Ovary (tissue), 7 donors: ENCODE measurements at regions not wholly inside any gene's neighbourhood (a gene's known extent, or its start where the extent isn't known, plus 50 kb on each side); places are given as distances from the start of the nearest gene placed in this dataset.

Experiments used
- DNase-seq, 5 donors: peaks; one replicate each; pipeline ENCODE4 v3.0.0-alpha.2; 2019 to 2020
- H3K27ac ChIP-seq, 2 donors: fragments of 200-600 bp; one replicate each; pipeline versions ENCODE4 v1.5.1 to v1.8.0; 2019 to 2022
- H3K27me3 ChIP-seq: fragments of 200-600 bp; one replicate; pipeline ENCODE4 v1.8.0; 2022
- H3K36me3 ChIP-seq: fragments of 200-600 bp; sonication (generic); one replicate; pipeline ENCODE4 v1.5.1; 2019
- H3K4me1 ChIP-seq: one replicate; pipeline ENCODE4 v1.8.1; 2013; ENCODE audit warnings: mild to moderate bottlenecking, moderate library complexity; ENCODE audit not compliant: insufficient read depth
- H3K4me3 ChIP-seq: fragments of 200-600 bp; sonication (generic); one replicate; pipeline ENCODE4 v1.5.1; 2017
- H3K9me3 ChIP-seq, 2 donors: fragments of 200-600 bp in 1 of 2; sonication (generic) in 1 of 2; one replicate each; pipeline versions ENCODE4 v1.5.1 to v1.8.1; 2013 to 2019; ENCODE audit warnings: mild to moderate bottlenecking in 1 of 2, moderate library complexity in 1 of 2
- CTCF ChIP-seq, 3 donors: fragments of 450-650 bp in 2 of 3; fragments of 200-600 bp in 1 of 3; IDR thresholded peaks; one replicate each; pipeline versions ENCODE4 v1.5.1 to v1.8.0; 2016 to 2022; ENCODE audit warnings: antibody characterized with exemption in 3 of 3, mild to moderate bottlenecking in 1 of 3
- EP300 ChIP-seq: sonication (generic); formaldehyde crosslinking; IDR thresholded peaks from one replicate; pipeline ENCODE4 v1.6.1; 2017; ENCODE audit warnings: antibody characterized with exemption
- POLR2A ChIP-seq: fragments of 450-650 bp; IDR thresholded peaks from one replicate; pipeline ENCODE4 v1.6.1; 2017; ENCODE audit warnings: antibody characterized with exemption, mild to moderate bottlenecking, moderate library complexity
- WGBS, 3 donors: extraction: QIAGEN DNeasy Blood & Tissue Kit in 1 of 3; methylation state at CpG; one replicate each; pipeline versions ENCODE4 v1.1.5 to v1.1.7; 2013 to 2017; 5-methylcytosine and 5-hydroxymethylcytosine counted together
- intact Hi-C, 4 donors: fragments of 100-400 bp; cut with DNase I; formaldehyde crosslinking; loops; one replicate each; pipeline versions ENCODE4 v1.11.0 to v1.15.1; 2022 to 2023
- donor health status: DM: no; HTN: no; CAD: no; lungs with moderate emphysema.
- donor health status: DM: no; HTN: no; CAD: no.
- donor health status: Bipolar disorder and iron deficiency.
- donor health status: DM: no; HTN: no; CAD: no.
- donor health status: DM: yes; HTN: yes; CAD: no.

GRCh38 chr7:96526496-96526895 is 183.2 kb downstream of the SEM1 start:
- 35 to 48% (median 38%) methylated on average over 1 of the region's 1 CpG for WGBS, 3 donors
- Histone ChIP-seq H3K4me3 (no peak overlapping the region), H3K27me3 (no peaks in the 10 kb centered on the region), H3K9me3 (no peaks in the 10 kb centered on the region), H3K36me3 (no peaks in the 10 kb centered on the region), H3K27ac (no peak overlapping the region), H3K4me1 (no peaks in the 10 kb centered on the region)
- TF ChIP-seq EP300 (no peak), POLR2A (no peak), CTCF (IDR thresholded peaks at IDR 0.05) (no peak)
- no peak for DNase-seq
- intact Hi-C loops: no loop called here

- intact Hi-C loops: no loop called here
- H3K27ac ChIP-seq: peak overlapping the region; percentile 43 to 55
- DNase-seq: peak in 4 of 5 donors; percentile 12 to 28 (median 18)
- H3K4me3 ChIP-seq: no peak overlapping the region
- H3K27me3 ChIP-seq: no peaks in the 10 kb centered on the region
- no peak for TF ChIP-seq CTCF (IDR thresholded peaks at IDR 0.05)
- no peak for TF ChIP-seq EP300
- TF ChIP-seq POLR2A: no peak
- H3K4me1 ChIP-seq: peaks cover 5% of the 10 kb centered on the region
- H3K36me3 ChIP-seq: no peaks in the 10 kb centered on the region
- WGBS, 3 donors: 34 to 47% (median 45%) methylated on average over 13 of the region's 13 CpGs
- H3K9me3 ChIP-seq: no peaks in the 10 kb centered on the region
Observed at GRCh38 chr7:96521068-96521894, 188.4 kb downstream of the SEM1 start.

- intact Hi-C loops: no loop called here
- TF ChIP-seq CTCF (IDR thresholded peaks at IDR 0.05) (no peak), POLR2A (no peak), EP300 (no peak)
- no peaks in the 10 kb centered on the region for H3K9me3 ChIP-seq
- H3K4me1 ChIP-seq: no peaks in the 10 kb centered on the region
- no peaks in the 10 kb centered on the region for H3K36me3 ChIP-seq
- WGBS, 3 donors: 53 to 75% (median 70%) methylated on average over 1 of the region's 1 CpG
- no peak for DNase-seq
- no peaks in the 10 kb centered on the region for H3K27me3 ChIP-seq
- H3K27ac ChIP-seq: no peak overlapping the region
- H3K4me3 ChIP-seq: no peak overlapping the region
Observed at GRCh38 chr7:96508371-96508770, 186.5 kb upstream of the SLC25A13 start.

DNA sequence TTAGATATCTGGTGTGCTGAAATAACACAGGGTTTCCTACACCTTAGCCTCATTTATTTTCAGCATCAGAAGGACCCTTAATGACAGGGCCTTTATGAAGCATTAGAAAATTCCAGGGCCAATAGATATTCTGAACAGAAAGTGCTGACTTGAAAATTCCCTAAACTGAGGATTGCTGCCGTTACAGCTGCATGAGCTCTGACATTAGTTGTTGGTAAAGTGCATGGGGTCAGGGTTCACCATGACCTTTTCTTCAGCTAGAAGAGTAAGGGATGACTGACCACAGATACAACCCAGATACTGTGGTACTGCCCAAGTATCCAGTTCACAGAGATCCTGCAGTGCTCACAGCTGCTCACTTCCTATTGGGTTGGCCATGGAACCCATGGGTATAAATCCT is 181.7 kb upstream of the SLC25A13 start:
- WGBS, 3 donors: 60 to 79% (median 78%) methylated on average over 1 of the region's 1 CpG
- intact Hi-C loops: no loop called here
- no peak for TF ChIP-seq POLR2A
- TF ChIP-seq CTCF (IDR thresholded peaks at IDR 0.05): no peak
- no peak for TF ChIP-seq EP300
- H3K27ac ChIP-seq: no peak overlapping the region
- H3K4me3 ChIP-seq: no peak overlapping the region
- no peaks in the 10 kb centered on the region for H3K36me3 ChIP-seq
- H3K27me3 ChIP-seq: no peaks in the 10 kb centered on the region
- no peaks in the 10 kb centered on the region for H3K4me1 ChIP-seq
- H3K9me3 ChIP-seq: no peaks in the 10 kb centered on the region
- DNase-seq: no peak
